Tibial nerve (tissue), 4 donors: ENCODE measurements at regions not wholly inside any gene's neighbourhood (a gene's known extent, or its start where the extent isn't known, plus 50 kb on each side); places are given as distances from the start of the nearest gene placed in this dataset.

ENCODE experiments used
- DNase-seq, 2 donors: peaks; one replicate each; pipeline ENCODE4 v3.0.0-alpha.2; 2019; ENCODE audit warnings: low spot score in 2 of 2
- H3K27ac ChIP-seq, 4 donors: fragments of 200-600 bp; sonication (generic) in 3 of 4; one replicate each; pipeline ENCODE4 v1.5.1; 2017 to 2019; ENCODE audit warnings: mild to moderate bottlenecking in 1 of 4
- H3K27me3 ChIP-seq, 2 donors: fragments of 200-600 bp; sonication (generic) in 1 of 2; one replicate each; pipeline versions ENCODE4 v1.5.1 to v1.6.0; 2017 to 2019
- H3K36me3 ChIP-seq, 3 donors: fragments of 200-600 bp; sonication (generic); one replicate each; pipeline ENCODE4 v1.5.1; 2018 to 2019
- H3K4me1 ChIP-seq, 4 donors: fragments of 200-600 bp; sonication (generic) in 3 of 4; one replicate each; pipeline ENCODE4 v1.5.1; 2017 to 2019
- H3K4me3 ChIP-seq, 4 donors: fragments of 200-600 bp; sonication (generic) in 3 of 4; one replicate each; pipeline ENCODE4 v1.5.1; 2017 to 2019; ENCODE audit warnings: mild to moderate bottlenecking in 1 of 4, moderate library complexity in 1 of 4
- H3K9me3 ChIP-seq, 4 donors: fragments of 200-600 bp; sonication (generic) in 3 of 4; one replicate each; pipeline ENCODE4 v1.5.1; 2017 to 2019
- EP300 ChIP-seq, 2 donors: sonication (generic); formaldehyde crosslinking; IDR thresholded peaks; one replicate each; pipeline ENCODE4 v1.6.1; 2017; ENCODE audit warnings: antibody characterized with exemption in 2 of 2, mild to moderate bottlenecking in 1 of 2
- POLR2A ChIP-seq, 2 donors: fragments of 450-650 bp; IDR thresholded peaks; one replicate each; pipeline ENCODE4 v1.6.1; 2017; ENCODE audit warnings: antibody characterized with exemption in 2 of 2, mild to moderate bottlenecking in 2 of 2, moderate library complexity in 2 of 2
- WGBS, 2 donors: methylation state at CpG; one replicate each; pipeline ENCODE4 v1.1.5; 2018; 5-methylcytosine and 5-hydroxymethylcytosine counted together
- TF ChIP-seq, protein P1 (sequence below), 5 experiments: fragments of 200-600 bp in 3 of 5; fragments of 450-650 bp in 2 of 5; sonication (generic) in 3 of 5; IDR thresholded peaks; one replicate each; pipeline ENCODE4 v1.5.1; 2016 to 2019; ENCODE audit warnings: antibody characterized with exemption in 5 of 5, mild to moderate bottlenecking in 3 of 5, moderate library complexity in 2 of 5

DNA sequence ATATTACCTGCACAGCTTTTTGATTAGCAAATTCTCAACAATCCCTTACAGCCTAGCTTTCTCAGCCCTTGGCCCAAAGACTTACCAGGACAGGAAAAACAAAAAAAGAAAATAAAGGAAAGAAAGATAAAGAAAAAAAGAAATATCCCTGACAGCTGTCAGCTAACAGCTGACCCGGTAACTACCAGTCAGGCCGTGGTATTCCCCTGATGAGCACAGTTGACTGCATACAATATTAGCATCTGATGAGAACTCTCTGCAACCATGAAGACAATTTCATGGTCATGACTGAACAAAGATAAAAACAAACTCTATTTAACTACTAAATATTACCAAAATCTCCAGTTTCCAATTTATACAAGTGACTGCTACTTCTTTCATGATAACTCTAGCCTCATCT lies 798.8 kb downstream of the PLA2G4A start:
- 95 to 97% methylated on average over 2 of the region's 2 CpGs for WGBS, 2 donors
- DNase-seq: no peak
- Histone ChIP-seq H3K27ac (no peak overlapping the region), H3K4me1 (no peaks in the 10 kb centered on the region), H3K36me3 (no peaks in the 10 kb centered on the region), H3K27me3 (no peaks in the 10 kb centered on the region), H3K4me3 (no peak overlapping the region), H3K9me3 (peaks cover 0 to 12% (median 0%) of the 10 kb centered on the region in 4 donors)
- no peak for TF ChIP-seq POLR2A (IDR thresholded peaks at IDR 0.05)
- TF ChIP-seq, protein P1, sequence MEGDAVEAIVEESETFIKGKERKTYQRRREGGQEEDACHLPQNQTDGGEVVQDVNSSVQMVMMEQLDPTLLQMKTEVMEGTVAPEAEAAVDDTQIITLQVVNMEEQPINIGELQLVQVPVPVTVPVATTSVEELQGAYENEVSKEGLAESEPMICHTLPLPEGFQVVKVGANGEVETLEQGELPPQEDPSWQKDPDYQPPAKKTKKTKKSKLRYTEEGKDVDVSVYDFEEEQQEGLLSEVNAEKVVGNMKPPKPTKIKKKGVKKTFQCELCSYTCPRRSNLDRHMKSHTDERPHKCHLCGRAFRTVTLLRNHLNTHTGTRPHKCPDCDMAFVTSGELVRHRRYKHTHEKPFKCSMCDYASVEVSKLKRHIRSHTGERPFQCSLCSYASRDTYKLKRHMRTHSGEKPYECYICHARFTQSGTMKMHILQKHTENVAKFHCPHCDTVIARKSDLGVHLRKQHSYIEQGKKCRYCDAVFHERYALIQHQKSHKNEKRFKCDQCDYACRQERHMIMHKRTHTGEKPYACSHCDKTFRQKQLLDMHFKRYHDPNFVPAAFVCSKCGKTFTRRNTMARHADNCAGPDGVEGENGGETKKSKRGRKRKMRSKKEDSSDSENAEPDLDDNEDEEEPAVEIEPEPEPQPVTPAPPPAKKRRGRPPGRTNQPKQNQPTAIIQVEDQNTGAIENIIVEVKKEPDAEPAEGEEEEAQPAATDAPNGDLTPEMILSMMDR (IDR thresholded peaks at IDR 0.05): no peak
- TF ChIP-seq EP300 (IDR thresholded peaks at IDR 0.05): no peak

DNA sequence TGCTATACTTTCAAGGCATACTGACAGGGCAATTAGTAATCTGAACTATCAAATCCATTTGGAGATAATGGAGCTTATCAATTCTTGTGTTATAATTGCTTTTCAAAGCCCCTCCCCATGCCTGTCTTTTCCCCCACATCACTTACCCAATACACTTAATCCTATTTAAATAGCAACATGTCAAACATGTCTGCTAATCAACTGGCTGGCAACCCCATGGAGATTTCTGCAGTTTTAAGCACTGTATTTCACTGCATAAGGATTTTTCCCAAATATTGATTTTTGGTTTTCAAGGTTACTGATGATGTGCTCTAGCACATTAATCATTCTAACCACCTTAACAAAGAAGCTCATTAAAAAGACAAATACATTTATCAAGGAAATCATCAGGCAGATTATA lies 800.3 kb downstream of the PLA2G4A start:
- no peak overlapping the region for H3K4me3 ChIP-seq
- H3K36me3 ChIP-seq: no peaks in the 10 kb centered on the region

DNA sequence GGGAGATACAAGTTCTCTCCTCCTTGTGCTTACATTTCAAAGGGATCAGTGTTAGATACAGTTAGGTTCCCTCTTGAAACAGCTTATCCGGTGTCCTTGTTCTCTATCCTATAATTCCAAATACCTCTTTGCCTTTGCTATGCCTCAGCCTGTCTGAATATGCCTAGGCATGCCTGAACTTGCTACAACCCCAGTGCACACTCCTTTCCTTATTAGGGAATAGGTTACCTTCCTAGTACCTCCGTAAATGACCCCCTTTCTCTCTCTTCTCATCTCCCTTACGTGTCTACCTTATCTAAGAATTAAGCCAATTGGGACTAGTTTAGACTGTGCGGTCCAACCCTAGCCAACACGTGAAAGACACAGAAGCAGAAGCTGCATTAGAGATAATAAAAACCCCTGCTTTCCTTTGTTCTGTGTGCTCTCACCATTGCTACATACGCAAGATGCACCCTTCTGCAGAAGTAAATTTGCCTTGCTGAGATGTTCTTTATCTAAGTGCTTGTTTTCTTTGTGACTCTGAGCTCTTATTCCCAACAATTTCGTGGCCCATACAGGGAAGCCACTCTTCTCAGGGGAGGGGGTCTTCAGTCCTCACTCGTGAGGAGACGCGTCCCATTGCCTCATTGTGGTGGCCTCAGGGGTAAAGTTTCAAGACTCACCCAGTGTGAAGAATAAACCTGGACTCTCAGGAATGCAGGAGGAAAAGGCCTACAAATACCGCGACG lies 802.1 kb downstream of the PLA2G4A start:
- no peaks in the 10 kb centered on the region for H3K4me1 ChIP-seq
- H3K9me3 ChIP-seq: peaks cover 0 to 12% (median 0%) of the 10 kb centered on the region in 4 donors
- 90 to 93% methylated on average over 13 of the region's 13 CpGs for WGBS, 2 donors
- no peak for DNase-seq
- no peak overlapping the region for H3K4me3 ChIP-seq
- H3K36me3 ChIP-seq: no peaks in the 10 kb centered on the region
- TF ChIP-seq POLR2A (IDR thresholded peaks at IDR 0.05): no peak
- TF ChIP-seq EP300 (IDR thresholded peaks at IDR 0.05): no peak
- TF ChIP-seq, protein P1 (IDR thresholded peaks at IDR 0.05): no peak
- no peak overlapping the region for H3K27ac ChIP-seq
- no peaks in the 10 kb centered on the region for H3K27me3 ChIP-seq

More for the DNA sequence above, 800.3 kb downstream of the PLA2G4A start:
- peaks cover 0 to 12% (median 0%) of the 10 kb centered on the region in 4 donors for H3K9me3 ChIP-seq
- no peaks in the 10 kb centered on the region for H3K4me1 ChIP-seq
- no peak for DNase-seq
- TF ChIP-seq, protein P1 (IDR thresholded peaks at IDR 0.05): no peak
- no peak for TF ChIP-seq EP300 (IDR thresholded peaks at IDR 0.05)
- TF ChIP-seq POLR2A (IDR thresholded peaks at IDR 0.05): no peak
- H3K27ac ChIP-seq: no peak overlapping the region
- no peaks in the 10 kb centered on the region for H3K27me3 ChIP-seq

DNA sequence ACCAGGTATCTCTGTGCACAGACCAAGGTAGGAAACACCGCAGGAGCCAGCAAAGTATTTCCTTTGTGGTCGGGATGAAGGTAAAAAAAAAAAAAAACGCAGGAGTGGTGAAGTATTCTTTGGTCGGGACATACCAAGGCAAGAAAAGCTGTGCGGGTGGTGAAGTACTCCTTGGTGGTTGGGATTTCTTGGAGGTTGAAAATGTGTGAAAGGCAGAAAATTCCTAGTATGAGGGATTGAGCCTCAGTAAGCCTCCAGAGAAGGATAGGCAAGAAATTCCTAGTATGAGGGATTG lies 802.6 kb downstream of the PLA2G4A start:
- no peak overlapping the region for H3K4me3 ChIP-seq
- no peaks in the 10 kb centered on the region for H3K36me3 ChIP-seq
- TF ChIP-seq POLR2A (IDR thresholded peaks at IDR 0.05): no peak
- TF ChIP-seq, protein P1 (IDR thresholded peaks at IDR 0.05): no peak
- no peak for TF ChIP-seq EP300 (IDR thresholded peaks at IDR 0.05)
- no peaks in the 10 kb centered on the region for H3K27me3 ChIP-seq
- H3K4me1 ChIP-seq: no peaks in the 10 kb centered on the region
- no peak for DNase-seq
- no peak overlapping the region for H3K27ac ChIP-seq
- WGBS, 2 donors: 87 to 90% methylated on average over 5 of the region's 5 CpGs
- H3K9me3 ChIP-seq: peaks cover 0 to 12% (median 0%) of the 10 kb centered on the region in 4 donors

DNA sequence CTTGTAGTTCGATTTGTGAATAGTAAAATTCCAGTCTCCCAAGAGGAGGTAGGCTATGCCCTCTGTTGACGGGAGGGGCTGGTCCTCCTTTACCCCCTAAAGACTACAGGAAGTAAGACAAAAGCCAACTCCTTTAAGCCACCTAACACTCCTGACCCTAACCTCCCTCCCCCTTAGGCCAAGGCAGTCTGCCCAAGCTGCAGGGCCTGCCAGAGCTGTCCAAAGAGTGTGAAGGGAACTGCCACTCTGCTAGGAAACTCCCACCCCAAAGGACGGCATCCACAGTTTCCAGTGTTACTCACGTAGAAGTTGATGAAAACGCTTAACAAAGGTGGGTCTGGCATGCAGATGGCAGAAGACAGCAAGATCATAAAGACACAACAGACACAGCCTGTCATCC lies 803.2 kb downstream of the PLA2G4A start:
- WGBS, 2 donors: 66 to 79% methylated on average over 5 of the region's 5 CpGs
- Histone ChIP-seq H3K27me3 (no peaks in the 10 kb centered on the region), H3K4me1 (no peaks in the 10 kb centered on the region), H3K36me3 (no peaks in the 10 kb centered on the region), H3K4me3 (no peak overlapping the region), H3K27ac (no peak overlapping the region), H3K9me3 (peaks cover 0 to 12% (median 0%) of the 10 kb centered on the region in 4 donors)
- no peak for DNase-seq
- TF ChIP-seq POLR2A (IDR thresholded peaks at IDR 0.05) (no peak), EP300 (IDR thresholded peaks at IDR 0.05) (no peak)
- TF ChIP-seq, protein P1 (IDR thresholded peaks at IDR 0.05): no peak
